PC-3 (cell line): ENCODE measurements at regions not wholly inside any gene's neighbourhood (a gene's known extent, or its start where the extent isn't known, plus 50 kb on each side); places are given as distances from the start of the nearest gene placed in this dataset.

Experiments used
- CTCF ChIP-seq: fragments of 300-600 bp; sonication (generic); conservative IDR thresholded peaks from 2 replicates; pipeline ENCODE4 v1.5.1; 2017; ENCODE audit warnings: antibody characterized with exemption, low read depth, mild to moderate bottlenecking, low read length
- EZH2 ChIP-seq: fragments of 300-600 bp; sonication (generic); IDR thresholded peaks from one replicate; pipeline ENCODE4 v1.6.1; 2017; ENCODE audit warnings: antibody characterized with exemption, mild to moderate bottlenecking, low read length; ENCODE audit not compliant: unreplicated experiment
- EZH2phosphoT487 ChIP-seq: fragments of 300-600 bp; sonication (generic); IDR thresholded peaks from 2 replicates; pipeline ENCODE4 v1.6.1; 2018; ENCODE audit warnings: mild to moderate bottlenecking, antibody characterized with exemption, low read length, borderline replicate concordance

- TF ChIP-seq CTCF (no peak), EZH2 (no peak), EZH2phosphoT487 (no peak)
Observed at GRCh38 chr5:56518820-56519219, 285.7 kb upstream of the ANKRD55 start.
